SH-SY5Y (cell line): ENCODE measurements at regions not wholly inside any gene's neighbourhood (a gene's known extent, or its start where the extent isn't known, plus 50 kb on each side); places are given as distances from the start of the nearest gene placed in this dataset.

ENCODE experiments used
- GATA2 ChIP-seq: IDR thresholded peaks from 2 replicates; pipeline ENCODE4 v1.6.1; 2011; ENCODE audit warnings: mild to moderate bottlenecking, low read depth, low read length
- GATA3 ChIP-seq: IDR thresholded peaks from 2 replicates; pipeline ENCODE4 v1.6.1; 2011; ENCODE audit warnings: low read depth, mild to moderate bottlenecking, low read length, moderate library complexity

GRCh38 chr16:86093801-86094750 lies 195.1 kb downstream of the IRF8 start:
- TF ChIP-seq GATA2 (no peak), GATA3 (no peak)

- TF ChIP-seq GATA2 (no peak), GATA3 (no peak)
These were observed 196.3 kb downstream of the IRF8 start for GRCh38 chr16:86095131-86095752.

GRCh38 chr16:86095906-86096485 lies 197.0 kb downstream of the IRF8 start:
- TF ChIP-seq GATA2 = no peak
- TF ChIP-seq GATA3 = no peak

- no peak for TF ChIP-seq GATA3
- no peak for TF ChIP-seq GATA2
These were observed 197.9 kb downstream of the IRF8 start for GRCh38 chr16:86096850-86097249.

GRCh38 chr16:86099326-86099725 lies 200.4 kb downstream of the IRF8 start:
- TF ChIP-seq GATA2 (no peak), GATA3 (no peak)

GRCh38 chr16:86100205-86101136 lies 201.5 kb downstream of the IRF8 start:
- TF ChIP-seq GATA3 (no peak), GATA2 (no peak)

GRCh38 chr16:86101137-86101896 lies 202.4 kb downstream of the IRF8 start:
- TF ChIP-seq GATA2 (no peak), GATA3 (no peak)

- TF ChIP-seq GATA2 (no peak), GATA3 (no peak)
These were observed 202.9 kb downstream of the IRF8 start for GRCh38 chr16:86101897-86102157.

GRCh38 chr16:86103320-86103719 lies 204.4 kb downstream of the IRF8 start:
- TF ChIP-seq GATA3 (no peak), GATA2 (no peak)

GRCh38 chr16:86104537-86105048 lies 205.6 kb downstream of the IRF8 start:
- no peak for TF ChIP-seq GATA2
- TF ChIP-seq GATA3 = no peak

GRCh38 chr16:86107215-86107825 lies 208.4 kb downstream of the IRF8 start:
- TF ChIP-seq GATA3 (no peak), GATA2 (no peak)

- TF ChIP-seq GATA3 = no peak
- no peak for TF ChIP-seq GATA2
These were observed 209.1 kb downstream of the IRF8 start for GRCh38 chr16:86108062-86108461.

- TF ChIP-seq GATA3 (no peak), GATA2 (no peak)
These were observed 211.2 kb downstream of the IRF8 start for GRCh38 chr16:86110134-86110533.

GRCh38 chr16:86110726-86111125 lies 211.8 kb downstream of the IRF8 start:
- TF ChIP-seq GATA2 (no peak), GATA3 (no peak)
